HG03139 (cell line): ENCODE measurements at regions not wholly inside any gene's neighbourhood (a gene's known extent, or its start where the extent isn't known, plus 50 kb on each side); places are given as distances from the start of the nearest gene placed in this dataset.
"Not testable (repeated sequence)": the region's sequence is repeated elsewhere in the genome, so short reads cannot be mapped to it uniquely, and the experiment has no call there.

ENCODE experiments used
- ATAC-seq: cut with Tn5 transposase; IDR thresholded peaks from one replicate; pipeline ENCODE4 v1.9.1; 2021; ENCODE audit not compliant: unreplicated experiment

DNA sequence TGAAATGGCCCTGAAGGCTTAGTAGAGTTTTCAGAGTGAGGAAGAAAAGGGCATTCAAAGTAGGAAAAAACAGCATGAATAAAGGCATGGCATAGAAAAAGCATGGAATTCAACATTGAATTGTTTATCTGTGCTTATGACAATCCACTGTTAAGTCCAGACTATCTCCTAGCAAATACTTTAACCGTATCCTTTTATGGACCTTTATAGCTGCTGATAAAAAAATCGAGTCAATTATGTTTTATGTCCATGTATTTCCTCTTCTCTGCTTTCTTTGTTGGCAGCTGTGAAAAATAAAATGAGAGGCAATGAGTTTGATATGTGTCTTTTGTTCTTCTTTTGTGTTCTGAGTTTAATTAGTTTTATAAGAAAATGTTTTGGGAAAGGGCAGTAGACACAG is 70.4 kb downstream of the TDRD15 start:
- no peak for ATAC-seq

DNA sequence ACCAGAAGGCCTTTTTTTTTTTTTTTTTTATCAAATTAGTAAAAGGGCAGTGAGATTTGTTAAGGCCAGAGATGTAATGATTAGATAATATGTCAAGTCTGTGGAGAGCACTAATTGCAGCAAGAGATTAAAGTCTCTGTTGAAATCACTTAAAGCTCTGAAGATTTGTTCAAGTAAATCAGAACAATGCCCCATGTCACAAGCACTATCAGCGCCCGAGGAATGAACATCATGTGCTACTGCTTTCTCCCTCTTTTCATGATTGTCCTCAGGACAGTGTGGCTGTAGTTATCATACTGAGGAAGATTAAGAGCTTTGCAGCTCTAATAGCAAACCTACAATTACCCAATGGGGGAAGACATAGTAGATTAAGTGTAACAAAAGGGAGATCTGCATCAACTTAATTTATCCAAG is 71.1 kb downstream of the TDRD15 start:
- ATAC-seq = no peak

DNA sequence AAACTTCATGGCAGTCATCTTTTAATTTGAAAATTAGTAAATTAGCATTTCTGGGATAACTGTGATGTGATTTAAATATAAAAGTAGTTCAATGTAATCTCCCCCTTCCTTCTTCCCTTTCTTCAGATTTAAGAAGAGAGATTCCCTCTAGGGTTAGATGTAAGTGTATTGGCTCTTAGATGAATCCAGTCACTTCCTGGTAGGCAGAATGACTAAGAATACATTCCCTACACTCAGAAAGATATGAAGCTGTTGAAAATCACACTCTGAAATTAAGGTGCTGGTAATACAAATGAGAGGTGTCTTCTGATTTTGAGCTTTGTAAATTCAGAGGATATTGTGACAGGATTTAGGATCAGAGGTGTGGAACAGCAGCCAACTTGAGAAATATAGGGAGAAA is 71.6 kb downstream of the TDRD15 start:
- no peak for ATAC-seq

DNA sequence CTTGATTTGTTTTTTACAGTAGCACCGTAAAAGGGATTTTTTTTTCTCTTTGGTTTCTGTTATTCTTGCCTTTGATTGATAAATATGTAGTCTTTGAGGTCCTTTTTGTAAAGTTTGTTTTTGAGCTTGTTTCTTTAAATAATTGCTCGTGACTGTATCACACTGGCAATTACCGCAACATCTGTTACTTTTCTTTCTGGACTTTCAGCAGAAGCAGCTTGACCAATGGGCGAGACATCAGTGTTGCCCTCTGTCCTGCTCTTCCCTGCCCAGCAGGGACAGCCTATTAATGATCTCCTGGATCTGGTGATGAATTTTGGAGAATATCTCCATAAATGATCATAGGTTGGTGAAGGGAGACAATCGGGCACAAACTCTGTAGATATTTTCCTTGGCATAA is 74.9 kb downstream of the TDRD15 start:
- no peak for ATAC-seq

DNA sequence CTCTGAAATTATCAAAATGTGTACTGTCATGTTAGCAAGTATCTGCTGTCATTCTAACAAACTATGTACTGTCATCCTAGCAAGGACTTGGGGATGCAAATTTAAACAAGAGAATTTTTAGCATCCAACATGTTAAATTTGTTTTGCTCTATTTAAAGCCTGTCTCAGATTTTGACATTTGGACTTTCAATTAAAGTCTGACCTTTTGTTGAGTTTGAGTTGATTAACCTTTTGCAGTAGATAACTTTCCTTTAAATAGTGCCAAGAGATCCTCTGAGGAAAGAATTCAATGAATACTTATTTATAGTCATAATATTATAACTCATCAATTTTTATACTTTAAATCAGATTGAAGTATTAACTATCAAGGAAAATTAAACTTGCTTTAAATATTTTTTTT is 80.2 kb downstream of the TDRD15 start:
- ATAC-seq = no peak

DNA sequence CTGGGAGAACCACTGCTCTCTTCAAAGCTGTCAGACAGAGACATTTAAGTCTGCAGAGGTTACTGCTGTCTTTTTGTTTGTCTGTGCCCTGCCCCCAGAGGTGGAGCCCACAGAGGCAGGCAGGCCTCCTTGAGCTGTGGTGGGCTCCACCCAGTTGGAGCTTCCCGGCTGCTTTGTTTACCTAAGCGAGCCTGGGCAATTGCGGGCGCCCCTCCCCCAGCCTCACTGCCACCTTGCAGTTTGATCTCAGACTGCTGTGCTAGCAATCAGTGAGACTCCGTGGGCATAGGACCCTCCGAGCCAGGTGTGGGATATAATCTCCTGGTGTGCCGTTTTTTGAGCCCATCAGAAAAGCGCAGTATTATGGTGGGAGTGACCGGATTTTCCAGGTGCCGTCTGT is 90.3 kb downstream of the TDRD15 start:
- not testable (repeated sequence) for ATAC-seq

DNA sequence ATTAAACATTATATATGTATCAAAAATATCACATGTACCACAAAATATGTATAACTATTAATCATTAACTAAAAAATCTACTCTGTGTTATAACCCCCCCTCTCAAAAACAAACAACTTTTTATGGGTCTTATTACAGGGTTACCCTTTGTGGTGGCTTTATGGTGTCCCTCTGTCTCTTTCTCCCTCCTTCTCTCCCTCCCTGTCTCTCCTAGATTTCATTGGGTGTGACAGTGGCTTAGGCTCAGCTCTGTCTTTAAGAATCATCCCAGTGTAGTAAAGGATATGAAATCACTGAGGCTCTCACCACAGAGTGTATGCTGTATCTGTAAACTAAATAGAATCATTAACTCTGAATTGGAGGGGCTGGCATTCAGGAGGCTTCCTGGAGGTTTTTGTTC is 93.7 kb downstream of the TDRD15 start:
- no peak for ATAC-seq

DNA sequence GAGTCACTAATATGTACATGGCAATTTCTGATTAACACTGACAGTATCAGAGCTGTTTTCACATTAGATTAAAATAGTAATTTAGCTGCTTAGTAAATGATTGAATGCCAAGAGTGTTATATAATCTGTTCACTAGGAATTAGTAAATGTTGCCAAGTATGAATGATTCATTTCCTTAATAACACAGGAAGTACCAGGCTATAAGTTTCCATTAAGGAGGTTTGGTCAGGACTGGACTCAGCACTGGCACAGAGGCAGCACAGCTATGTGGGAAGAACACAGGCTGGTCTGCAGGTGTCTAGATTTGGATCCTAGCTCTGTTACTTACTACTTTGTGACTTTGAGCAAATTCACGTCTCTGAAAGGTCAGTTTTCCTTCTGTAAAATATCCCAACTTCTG is 97.2 kb downstream of the TDRD15 start:
- ATAC-seq = no peak

DNA sequence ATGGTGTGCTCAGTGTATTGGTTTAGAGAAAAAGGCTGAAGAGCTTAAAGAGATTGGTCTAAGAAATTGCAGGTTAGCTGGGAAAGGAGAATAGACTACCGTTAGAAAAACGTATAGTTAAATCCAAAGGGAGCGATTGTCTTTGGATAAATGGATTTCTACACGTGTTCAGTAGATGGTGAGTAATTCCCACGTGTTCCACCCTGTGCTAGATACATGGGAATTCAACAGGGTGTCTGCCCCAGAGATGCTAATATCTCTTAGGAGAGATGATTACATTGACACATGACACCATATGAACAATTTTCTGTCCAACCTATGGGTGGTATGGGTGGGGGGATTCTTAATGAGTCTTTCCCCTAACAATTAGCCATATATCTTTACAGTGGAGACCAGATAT is 99.8 kb downstream of the TDRD15 start:
- ATAC-seq = no peak

DNA sequence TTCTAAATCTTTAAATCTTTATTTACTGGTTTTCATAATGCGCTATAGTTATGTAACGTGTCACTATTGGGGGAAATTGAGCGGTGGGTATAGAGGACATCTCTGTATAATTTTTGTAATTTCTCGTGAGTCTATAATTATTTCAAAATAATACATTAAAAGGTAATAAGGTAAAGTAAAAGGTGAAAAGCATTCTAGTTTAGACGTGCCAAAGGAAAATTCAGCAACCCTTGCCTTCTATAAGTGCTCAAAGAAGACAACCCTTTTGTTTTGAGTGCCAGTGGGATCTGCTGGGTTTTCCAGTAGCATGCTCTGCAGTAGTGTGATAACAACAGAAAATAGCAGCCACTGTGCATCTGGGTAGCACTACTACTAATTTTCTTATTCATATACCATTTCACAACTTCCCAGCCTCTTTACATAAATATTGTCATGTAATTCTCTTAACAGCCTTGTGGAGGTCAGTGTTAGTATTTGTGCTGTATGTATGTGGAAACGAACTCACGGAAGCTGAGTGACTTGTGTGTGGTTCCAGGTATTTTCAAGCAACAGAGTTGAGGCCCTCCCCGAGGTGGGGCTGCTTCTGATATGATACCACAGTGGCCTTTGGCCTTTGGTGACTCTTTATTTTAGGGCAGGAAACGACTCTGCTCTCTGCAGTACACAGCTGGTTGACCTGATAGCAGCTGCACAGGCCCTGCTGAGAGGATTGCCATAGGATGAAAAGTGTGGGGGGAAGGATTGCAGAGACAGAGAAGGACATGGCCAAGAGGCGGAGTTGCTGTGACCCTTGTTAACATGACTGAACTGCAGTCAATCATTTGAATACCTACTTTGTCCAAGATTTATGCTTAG is 104.5 kb downstream of the TDRD15 start:
- ATAC-seq = no peak

DNA sequence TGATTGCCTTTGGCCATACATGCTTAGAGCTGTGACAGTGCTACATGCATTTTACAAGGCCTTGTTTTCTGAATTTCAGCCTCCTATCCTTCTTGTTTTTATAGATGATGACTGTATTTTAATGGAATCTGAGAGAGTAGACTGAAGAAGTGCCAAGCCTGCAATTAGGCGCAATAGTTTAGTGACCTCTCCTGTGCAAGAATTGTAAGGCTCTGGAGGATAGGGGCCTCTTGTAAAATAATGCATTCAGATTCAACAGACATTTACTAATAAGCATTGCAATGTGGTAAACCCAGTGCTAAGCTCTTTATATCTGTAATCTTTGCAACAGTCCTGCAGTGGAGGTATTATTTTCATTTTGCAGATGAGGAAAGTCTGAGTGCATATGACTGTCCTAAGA is 105.5 kb downstream of the TDRD15 start:
- ATAC-seq = no peak

DNA sequence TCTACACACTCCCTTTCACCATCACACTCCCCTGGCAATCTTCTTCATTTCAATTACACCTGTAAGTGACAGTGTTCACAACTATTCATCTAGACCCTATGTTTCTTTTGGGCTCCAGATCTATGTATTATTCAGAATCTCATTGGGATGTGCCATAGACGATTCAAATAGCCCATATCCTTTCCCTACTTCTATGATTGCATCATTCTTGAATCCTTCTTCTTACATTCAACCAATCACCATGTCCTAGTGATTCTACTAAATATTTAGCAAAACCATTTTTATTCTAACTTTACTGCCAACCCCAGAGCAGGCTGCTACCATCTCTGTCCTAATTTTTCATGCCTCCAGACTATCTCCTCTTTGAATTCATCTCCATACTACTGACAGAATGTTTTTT is 106.4 kb downstream of the TDRD15 start:
- no peak for ATAC-seq

DNA sequence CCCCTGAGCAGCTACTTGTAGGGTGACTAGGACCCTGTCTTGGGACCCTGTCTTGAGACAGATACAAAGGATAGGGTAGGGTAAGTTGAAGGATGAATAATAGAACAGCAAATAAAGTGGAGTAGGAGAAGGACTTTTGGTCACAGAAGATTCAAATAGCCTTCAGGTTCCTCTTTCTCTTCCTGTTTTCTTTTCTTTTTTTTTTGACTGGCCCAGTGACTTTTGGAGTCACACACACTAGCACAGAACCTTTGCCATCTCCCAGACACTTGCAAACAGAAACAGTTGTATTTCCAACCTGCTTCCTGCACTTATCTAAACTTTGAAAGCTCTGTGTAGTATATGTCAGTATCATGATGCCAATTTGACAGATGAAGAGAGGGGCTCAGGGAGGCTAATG is 108.2 kb downstream of the TDRD15 start:
- ATAC-seq = no peak

DNA sequence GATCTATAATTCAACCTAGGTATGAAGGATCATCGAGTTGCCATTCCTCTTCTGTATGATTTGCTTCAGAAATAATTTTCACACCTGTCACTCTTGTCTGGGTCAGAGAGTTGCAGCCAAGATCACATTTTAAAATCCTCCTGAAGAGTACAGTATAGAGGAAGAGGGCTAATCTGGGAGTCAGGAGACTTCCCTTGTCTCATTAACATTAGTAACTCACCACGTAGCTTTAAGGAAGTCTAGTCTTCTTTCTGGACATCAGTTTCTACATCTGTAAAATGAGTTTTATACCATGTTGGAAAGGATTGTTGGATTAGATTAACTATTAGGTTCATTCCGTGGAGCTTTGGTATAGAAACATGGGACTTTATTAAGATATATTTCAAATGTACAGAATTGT is 109.4 kb downstream of the TDRD15 start:
- ATAC-seq = no peak

DNA sequence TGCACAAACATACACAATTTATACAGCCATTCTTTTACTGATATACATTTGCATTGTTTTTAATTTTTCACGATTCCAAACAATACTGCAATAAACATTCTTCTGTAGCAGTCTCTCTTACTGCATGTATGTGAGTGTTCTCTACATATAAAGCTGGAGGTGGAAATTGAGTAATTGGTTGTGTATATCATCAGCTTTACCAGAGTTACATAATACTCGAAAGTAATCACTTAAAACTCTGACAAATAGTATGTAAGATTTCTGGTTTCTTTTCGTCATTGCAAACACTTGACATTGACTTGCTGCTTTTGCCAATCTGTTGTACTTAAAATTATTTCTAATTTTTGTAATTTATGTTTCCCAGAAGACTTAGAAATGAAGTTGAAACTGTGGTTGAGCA is 110.2 kb downstream of the TDRD15 start:
- ATAC-seq = no peak

DNA sequence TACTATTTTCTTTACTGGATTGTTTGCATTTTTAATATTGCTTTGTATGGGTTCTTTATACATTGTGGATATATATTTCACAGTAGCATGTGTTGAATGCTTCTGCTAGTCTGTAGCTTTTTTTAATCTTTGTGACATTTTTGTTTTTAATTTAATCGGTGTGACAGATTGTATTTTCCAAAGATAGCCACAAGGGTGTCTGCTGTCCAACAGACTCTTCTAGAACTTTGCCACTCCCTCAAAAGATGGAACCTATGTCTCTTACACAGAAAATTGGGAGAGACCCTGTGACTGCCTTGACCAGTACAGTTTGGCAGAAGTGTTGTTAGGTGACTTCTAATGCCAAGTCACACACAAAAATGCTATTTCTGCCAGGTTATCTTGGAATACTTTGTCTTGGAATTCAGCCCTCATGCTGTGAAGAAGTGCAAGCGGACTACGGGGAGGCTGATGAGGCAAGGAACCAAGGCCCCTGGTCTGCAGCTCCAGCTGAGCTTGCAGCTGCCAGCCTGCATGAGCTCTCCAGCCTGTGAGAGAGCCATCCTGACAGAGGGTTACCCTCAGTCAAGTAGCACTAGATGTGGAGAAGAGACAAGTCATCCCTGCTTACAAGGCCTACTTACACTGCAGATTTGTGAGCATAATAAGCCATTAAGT is 110.8 kb downstream of the TDRD15 start:
- no peak for ATAC-seq

DNA sequence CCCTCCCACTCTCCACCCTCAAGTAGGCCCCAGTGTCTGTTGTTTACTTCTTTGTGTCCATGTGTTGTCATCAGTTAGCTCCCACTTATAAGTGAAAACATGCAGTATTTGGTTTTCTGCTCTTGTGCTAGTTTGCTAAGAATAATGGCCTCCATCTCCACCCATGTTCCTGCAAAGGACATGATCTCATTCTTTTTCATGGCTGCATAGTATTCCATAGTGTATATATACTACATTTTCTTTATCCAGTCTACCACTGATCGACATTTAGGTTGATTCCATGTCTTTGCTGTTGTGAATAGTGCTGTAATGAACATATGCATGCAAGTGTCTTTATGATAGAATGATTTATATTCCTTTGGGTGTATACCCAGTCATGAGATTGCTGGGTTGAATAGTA is 116.0 kb downstream of the TDRD15 start:
- not testable (repeated sequence) for ATAC-seq

DNA sequence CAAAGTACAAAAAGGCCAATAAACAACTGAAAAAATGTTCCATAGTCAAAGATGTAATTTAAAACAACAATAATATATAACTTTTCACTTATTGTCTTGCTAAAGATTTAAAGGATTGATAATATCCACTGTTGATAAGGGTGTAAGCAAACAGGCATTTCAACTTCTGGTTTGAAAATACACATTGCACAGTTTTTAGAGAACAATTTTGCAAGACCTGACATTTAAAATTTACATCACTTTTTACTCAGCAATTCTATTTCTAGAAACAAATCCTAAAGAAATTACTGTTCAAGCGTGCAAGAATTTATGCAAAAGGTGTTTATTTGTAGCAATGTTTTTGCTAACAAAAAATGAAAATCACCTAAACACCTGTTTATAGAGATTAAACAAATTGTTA is 120.4 kb downstream of the TDRD15 start:
- ATAC-seq = no peak

DNA sequence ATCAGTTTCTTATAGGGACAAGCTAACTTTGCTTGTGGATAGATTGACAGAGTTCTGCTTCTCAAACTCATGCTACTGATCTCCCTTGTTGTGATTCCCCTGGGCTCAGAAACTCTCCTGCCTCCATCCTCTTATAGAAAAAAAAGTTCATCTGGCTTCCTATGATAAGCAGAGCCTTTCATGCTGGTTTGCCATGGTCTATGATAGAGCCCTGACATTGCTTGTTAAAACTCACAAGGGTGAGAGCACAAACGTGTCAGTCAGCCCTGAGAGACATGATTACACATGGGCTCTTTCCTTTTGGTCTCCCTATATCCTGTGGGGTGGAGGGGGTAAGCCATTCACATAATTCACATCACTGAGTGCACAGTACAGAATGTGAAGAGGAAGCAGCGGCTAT is 121.8 kb downstream of the TDRD15 start:
- ATAC-seq = no peak

DNA sequence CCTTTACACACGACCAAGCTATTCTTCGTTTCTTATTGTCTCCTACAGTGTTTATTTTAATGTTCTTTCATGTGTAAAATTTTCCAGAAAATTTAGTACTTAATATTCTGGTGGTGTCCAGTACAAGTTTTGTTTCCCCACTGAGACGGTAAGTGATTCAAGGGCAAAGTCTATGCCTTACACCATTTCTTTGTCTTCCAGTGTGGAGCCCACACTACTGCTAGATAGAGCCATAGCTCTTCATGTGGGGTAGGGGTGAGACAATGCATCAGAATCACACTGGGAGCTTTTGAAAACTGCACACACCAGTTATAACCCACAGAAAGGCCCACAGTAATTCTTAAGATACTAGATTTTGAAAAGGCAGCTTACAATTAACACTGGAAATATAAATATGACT is 125.6 kb downstream of the TDRD15 start:
- ATAC-seq = no peak

DNA sequence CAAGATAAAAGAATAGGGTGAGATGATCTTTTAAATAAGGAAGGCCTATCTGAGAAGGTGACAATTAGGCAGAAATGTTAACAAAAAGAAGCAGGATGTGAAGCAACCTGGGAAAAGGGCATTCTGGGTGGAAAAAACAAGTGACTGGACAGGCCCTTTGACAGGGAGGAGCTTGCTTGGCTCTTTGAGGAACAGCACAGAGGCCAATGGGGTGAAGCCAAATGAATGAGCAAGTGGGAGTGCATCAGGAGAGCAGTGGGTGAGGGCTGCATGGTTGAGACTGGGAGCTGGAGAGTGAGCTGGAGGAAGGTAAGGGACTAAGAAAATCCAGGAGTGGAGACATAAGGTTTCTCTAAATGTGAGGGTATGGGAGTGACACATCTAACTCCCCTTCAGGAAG is 126.9 kb downstream of the TDRD15 start:
- ATAC-seq = no peak

DNA sequence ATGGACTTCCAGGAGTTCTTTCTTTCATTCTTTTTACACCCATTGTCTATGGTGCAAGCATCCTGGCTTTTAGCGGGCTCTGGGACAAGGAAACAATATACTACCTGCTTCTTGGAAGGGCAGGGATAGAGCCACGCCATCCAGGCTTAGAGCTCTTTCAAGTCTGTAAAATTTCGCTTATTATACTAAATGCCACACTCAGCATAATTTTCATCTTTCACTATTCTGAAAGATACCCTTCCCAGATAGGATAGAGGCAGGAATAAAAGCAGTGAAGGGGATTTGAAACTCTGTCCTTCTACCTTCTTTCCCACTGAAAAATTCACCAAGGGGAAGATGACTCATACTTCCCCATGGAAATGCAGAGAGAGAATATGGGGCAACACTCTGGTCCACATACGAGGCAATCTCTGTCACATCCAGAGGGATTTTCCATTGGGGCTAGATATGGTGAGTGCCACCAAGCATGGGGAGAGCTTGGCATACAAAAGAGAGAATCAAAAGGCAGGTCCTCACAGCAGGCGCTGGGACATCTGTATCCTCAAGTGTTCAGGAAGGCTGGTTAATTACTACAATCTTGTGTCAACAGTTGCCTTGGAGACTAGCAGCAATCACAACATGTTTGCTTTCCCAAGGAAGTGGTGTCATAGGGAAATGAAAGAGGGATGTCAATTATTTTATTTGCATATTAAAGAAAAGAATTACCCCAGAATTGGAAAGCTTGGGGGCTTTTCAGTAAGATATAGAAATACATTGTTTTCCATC is 127.6 kb downstream of the TDRD15 start:
- ATAC-seq = no peak
